HG03521 (cell line): ENCODE measurements at regions not wholly inside any gene's neighbourhood (a gene's known extent, or its start where the extent isn't known, plus 50 kb on each side); places are given as distances from the start of the nearest gene placed in this dataset.

Source experiments
- ATAC-seq: cut with Tn5 transposase; IDR thresholded peaks from one replicate; pipeline ENCODE4 v1.9.1; 2021; ENCODE audit warnings: mild to moderate bottlenecking, moderate library complexity; ENCODE audit not compliant: unreplicated experiment

DNA sequence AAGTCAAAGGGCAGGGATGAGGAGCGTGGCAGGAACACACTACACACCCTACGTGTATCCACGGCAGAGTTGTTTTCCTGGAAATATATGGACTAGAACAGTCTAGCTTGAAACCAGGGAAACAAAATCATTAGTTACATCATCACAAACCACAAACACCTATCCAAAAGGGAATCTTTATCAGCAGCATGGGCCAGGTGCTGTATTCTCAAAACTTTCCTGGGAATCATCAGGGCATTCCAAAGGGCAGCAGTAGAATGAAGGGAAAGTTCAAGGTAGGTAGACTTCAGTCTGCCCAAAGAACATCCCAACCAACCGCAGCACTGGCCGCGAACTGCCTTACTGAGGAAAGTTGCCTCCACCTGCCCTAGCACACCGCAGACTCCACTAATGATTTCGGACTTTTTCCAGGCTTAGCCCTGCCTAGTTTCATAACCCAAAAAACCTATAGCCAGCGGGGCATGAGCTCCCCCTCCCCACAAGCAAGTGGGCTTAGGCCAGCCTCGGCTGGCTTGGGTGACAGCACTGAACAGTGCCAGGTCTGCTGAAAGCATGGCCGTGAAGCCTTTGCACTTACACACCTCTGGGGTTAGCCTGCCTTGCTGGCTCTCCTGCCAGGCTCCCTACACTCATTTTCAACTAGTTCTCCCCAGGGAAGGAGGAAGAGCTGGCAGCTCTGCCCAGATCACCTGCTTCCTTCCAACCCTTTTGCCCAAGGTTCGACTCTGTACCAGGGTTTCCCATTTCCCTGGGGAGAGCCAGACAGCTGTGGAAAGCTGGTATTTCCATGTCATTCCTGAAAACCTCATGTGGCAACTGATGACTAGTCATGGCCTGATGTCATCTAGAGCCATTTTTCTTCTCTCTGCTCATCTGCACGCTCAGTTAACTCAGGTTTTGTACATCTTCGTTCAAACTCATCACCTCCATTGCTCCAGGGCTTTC, 77.3 kb upstream of the UBAC2 start:
- no peak for ATAC-seq

DNA sequence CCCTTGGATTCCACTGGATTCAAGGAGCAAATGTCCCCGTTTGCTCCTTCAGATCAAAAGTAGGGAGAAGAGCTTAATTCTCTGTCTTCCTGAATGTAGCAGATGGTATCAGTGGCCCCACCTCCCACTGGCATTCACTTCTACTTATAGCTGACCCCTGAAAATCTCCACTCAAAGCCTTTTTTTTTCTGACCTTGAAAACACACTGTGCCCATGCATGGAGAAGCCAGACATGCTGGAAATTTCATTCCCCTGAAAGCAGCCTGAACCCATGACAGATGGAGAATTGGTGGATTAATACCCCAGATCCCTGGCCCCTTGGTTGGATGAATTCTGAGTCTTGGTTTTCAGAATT, 76.6 kb upstream of the UBAC2 start:
- no peak for ATAC-seq

DNA sequence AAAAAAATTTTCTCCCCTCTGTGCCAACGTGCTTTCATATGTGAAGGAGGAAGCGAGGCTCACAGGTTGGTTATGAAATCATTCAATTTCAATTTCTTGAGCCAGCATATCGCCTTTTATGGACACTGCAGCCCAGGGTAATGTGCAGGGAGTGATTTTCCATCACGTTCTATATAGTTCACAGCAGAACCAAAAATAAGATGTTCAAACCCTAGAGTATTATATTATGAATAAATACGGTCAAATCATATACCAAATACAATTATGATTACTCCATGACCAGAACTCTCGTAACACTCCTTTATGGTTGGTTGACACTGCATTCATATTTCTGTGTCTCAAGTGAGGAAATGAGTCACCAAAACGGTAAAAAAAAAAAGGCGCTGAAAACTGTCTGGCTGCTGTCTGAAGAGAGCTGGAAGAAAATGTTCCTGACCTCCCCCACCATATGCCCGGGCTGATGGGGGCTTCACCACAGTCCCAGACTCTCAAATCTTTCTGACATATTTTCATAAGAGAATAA, 75.8 kb upstream of the UBAC2 start:
- ATAC-seq = peak; percentile 66

- ATAC-seq = no peak
Observed at GRCh38 chr13:99125326-99125915, 75.2 kb upstream of the UBAC2 start.

DNA sequence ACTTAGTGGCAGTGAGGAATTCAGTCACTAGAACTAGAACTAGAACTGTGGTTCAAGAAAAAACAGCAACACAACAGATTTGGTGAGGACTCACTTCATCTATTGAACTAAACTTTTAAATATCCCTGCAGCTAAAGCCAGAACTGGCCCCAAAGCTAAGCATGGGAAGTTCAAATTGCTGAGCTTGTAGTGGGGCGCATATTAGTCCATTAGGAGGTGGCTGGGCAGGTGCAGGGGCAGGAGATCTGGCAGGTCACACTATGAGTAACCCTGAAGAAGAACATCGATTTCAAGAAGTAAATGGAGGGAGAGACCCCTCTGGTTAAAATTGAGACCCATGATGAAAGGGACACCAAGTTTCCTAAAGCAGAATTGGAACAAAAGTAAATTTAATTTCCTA, 73.8 kb upstream of the UBAC2 start:
- no peak for ATAC-seq

- ATAC-seq = no peak
Observed at GRCh38 chr13:99129050-99129449, 71.6 kb upstream of the UBAC2 start.

DNA sequence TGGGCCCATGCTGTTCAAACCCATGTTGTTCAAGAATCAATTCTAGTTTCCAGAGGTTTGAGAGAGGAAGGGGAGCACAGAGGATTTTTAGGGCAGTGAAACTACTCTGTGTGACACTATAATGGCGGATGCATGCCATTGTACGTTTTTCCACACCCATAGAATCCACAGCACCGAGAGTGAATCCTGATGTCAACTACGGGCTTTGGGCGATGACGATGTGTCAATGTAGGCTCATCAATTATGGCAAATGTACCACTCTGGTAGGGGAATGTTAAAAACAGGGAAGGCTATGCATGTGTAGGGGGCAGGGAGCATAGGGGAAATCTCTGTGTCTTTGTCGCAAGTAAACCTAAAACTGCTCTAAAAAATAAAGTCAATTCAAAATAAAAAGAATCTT, 70.7 kb upstream of the UBAC2 start:
- no peak for ATAC-seq

- ATAC-seq = no peak
Observed at GRCh38 chr13:99131410-99131809, 69.2 kb upstream of the UBAC2 start.

DNA sequence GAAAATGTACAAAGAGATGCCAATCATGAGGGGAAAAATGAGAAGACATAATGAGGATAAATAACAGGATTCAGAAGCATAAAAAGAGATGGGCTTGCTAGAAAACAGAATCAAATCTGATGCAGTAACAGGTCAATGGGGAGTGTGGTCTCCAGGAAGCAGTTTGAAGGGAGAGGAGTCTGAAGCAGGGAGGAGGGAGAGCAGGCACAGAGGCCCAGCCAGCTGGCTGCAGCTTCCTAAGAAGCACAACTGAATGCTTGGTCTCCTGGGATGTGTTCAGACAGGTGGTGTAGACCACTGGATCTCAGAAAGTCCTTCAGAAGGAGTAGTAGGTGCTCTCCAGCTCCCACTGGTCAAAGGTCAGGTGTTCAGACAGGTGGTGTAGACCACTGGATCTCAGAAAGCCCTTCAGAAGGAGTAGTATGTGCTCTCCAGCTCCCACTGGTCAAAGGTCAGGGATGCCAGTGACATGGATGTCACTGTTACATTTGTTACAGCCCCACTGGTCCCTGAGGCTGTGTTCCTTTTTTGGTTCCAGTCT, 68.3 kb upstream of the UBAC2 start:
- ATAC-seq = no peak

DNA sequence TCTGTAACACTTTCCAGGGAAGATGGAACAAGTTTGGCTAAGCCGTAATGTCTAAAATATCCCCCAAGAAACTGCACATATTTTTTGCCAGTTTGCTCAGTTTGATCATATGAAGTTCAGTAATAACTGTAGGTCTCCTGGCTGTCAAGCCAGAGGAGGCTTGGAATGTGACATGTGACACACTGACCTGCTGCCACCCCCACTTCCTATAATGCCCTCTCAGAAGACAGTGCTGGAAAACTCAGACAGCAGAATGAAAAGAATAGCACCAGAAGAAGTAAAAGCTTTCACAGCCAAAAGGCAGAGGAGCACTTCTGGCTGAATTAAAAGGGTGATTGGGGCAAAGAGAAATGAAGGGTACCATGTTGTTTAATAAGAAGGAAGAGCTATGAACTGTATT, 67.4 kb upstream of the UBAC2 start:
- ATAC-seq = no peak

DNA sequence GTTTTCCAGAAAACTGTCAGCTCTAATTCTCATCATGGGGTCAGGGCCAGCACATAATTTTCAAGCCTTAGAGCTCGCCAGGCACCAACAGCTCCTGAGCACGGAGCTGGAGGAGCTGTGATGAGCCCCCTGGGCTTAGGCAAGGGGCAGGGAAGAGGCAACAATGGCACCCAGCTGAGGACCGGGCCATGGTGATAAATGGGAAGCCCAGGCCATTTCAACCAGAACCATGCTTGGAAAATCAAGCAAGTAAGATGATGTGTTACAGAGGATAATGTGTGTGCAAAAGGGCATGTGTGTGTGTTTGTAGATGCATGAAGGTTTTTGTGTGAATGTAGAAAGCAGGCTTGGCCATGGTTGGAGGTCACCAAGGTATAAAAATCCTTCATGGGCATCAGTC, 66.8 kb upstream of the UBAC2 start:
- no peak for ATAC-seq

- no peak for ATAC-seq
Observed at GRCh38 chr13:99135591-99135990, 65.1 kb upstream of the UBAC2 start.

DNA sequence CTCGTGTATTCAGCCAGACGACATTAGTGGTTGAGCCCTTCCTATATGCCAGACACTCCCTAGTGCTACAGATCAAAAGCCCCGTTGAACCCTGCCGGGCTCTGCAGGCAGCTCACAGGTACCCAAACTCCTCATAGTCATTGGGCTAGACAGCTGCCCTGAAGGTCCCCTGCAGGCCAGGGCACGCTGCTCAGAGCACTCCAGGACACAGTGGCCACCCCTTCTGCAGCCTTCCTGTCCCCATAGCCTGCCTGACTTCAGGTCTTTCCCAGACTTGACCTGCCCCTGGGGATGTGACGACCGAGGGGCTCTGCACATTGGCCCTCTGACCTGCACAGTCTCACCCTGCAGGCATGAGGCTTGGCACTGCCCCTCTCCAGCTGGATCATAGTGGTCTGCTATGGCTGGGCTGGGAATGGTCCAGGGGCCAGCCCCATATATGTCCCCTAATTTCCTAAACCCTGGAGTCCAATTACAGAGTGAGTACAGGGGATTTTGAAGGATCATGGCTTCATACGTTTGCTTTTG, 64.2 kb upstream of the UBAC2 start:
- ATAC-seq = no peak

DNA sequence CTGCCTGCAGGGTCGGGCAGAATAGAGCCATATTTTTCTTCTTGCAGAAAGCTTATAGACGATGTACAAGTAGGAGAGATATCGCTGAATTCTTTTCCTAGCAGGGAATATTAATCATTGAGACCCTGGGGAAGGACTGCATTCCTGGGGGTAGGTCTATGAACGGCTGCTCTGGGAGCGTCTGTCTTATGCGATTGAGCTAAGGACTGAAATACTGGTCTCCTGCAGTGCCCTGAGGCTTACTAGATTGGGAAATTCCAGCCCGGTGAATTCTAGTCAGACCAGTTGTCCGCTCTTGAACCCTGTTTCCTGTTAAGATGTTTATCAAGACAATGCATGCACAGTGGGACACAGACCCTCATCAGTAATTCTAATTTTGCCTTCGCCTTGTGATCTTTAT, 59.8 kb upstream of the UBAC2 start:
- no peak for ATAC-seq

DNA sequence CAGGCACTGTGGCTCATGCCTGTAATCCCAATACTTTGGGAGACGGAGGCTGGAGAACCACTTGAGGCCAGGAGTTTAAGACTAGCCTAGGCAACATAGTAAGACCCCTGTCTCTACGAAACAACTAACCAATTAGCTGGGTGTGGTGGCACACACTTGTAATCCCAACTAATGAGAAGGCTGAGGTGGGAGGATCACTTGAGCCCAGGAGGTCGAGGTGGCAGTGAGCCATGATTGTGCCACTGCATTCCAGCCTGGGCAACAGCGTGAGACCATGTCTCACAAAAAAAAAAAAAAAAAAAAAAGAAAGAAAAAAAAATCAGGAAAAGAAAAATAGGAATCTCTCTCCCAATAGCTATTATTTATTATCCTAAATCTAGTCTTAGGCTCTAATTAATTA, 56.8 kb upstream of the UBAC2 start:
- ATAC-seq = no peak

DNA sequence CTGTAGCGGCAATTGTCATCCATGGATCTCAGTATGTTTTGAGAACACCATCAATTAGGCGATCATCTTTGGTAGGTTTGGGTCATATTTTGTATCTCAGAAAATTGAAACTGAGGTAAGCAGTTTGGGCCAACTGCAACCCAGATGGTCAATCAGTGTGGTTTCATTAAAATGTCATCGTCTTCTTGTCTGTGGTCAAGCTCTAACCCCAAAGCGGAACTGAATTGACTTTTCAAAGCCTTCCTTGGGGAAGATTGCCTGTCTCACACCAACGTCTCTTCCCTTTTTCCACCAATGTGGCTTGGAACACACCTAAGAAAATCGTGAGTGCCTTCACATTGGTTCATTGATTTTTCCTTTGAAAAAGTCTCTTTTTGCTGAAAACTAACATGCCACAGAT, 56.3 kb upstream of the UBAC2 start:
- no peak for ATAC-seq

GRCh38 chr13:99145461-99145860, 55.2 kb upstream of the UBAC2 start:
- no peak for ATAC-seq

- no peak for ATAC-seq
Observed at GRCh38 chr13:99150575-99151361, 49.9 kb upstream of the UBAC2 start.
